HG02763 (cell line): ENCODE measurements at regions not wholly inside any gene's neighbourhood (a gene's known extent, or its start where the extent isn't known, plus 50 kb on each side); places are given as distances from the start of the nearest gene placed in this dataset.

ENCODE experiments used
- ATAC-seq: cut with Tn5 transposase; IDR thresholded peaks from one replicate; pipeline ENCODE4 v1.9.1; 2021; ENCODE audit warnings: mild to moderate bottlenecking, moderate library complexity; ENCODE audit not compliant: unreplicated experiment

DNA sequence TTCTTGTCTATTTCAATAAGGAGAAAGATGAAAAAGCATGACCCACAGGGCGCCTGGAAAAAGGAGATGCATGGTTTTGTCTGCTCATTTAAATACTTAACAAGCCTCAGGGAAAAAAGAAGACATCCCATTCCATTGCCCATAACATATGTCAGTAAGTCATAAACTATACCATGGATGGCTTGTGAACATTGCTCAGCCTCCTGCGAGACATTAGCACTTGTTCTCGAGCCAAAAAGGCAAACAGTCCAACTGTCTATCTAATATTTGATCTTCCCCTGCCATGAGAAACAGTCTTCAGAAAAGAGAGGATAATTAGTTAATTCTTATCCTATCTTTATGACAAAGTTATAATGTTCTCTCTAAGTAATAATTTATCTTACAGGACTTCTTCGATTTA, 527.4 kb downstream of the HACE1 start:
- no peak for ATAC-seq

DNA sequence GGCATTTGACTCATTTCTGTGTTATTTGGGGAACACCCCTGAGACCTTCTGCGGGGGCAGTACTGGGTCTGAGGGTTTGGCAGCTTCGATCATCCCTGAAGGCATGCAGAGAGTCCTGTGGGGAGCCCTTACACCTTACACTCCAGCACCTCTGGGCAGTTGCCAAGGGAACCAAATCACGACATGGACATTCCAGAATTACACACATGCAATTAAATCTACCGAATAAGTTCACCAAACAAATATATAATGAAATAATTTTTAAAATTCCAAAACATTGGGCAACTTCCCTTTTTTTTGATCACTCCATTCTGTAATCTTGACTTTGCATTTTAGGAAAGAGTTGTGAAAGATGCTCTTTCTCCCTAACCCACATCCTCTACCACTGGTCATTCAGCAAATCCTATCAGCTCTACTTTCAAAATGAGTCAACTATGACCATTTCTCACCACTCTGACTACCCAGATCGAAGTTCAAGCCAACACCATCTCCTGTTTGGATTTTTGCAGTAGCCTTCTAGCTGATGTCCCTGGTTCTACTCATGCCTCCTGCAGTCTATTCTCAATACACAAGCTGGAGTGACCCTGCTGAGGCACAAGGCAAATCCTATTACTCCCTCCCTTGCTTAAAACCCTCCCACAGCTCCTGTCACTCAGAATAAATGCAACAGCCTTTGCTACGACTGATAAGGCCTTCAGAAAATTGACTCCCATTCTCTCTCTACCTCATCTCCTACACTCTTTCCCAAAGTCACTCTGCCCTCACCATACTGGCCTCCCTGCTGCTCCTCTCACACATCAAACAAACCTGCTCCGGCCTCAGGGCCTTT, 533.3 kb downstream of the HACE1 start:
- ATAC-seq = peak; percentile 74

DNA sequence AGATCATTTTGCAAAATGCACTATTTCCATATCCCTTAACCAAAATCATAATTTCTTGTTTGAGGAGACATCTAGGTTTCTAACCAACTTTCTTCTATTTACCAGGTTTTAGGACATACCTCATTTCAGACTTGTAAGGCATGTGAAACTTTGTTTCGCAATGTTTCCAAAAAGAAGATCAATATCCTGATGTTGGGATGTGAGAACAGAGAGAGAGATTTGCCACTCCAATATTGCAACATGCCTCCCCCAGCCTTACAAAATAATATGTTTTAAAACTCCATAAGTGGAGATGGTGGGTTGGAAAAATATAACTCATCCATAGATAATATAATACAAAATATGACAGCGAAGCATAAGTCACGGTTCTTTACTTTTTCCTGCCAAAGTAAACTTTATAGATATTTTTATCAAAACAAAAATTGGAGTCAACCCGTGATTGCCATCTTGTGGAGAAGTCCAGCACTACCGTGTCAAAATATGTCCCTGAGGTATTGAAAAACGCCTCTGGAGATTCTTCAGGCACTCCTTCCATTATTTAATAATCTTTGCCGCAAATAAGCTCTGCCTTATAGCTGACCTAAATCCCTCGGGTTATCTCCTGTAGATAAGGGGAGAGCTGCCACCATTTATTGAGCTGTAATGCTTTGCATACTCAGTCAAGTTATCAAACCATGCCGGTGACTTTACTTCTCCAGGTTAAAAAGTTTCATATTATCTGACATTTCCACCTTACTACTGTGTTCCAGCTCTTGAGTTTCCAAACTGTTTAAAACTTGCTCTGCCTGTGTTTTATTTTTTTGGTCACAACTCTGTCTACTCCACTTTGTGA, 534.2 kb downstream of the HACE1 start:
- no peak for ATAC-seq

DNA sequence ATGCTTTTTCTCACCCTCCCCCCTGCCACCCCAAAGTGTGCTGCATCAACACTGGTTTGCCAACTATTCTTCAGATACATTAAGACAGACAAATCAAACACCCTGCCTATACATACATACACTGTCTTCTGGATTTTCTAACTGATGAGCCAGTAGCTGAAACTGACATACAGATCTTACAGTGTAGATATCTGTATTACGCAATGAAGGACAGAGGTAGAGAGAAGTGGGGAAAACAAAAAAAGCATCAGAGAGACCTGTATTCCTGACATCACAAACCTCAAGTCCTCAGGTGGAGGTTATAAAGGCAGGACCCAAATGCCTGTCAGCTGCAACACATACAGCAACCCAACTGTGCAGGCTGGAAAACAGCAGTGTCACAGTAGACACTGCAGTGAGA, 535.4 kb downstream of the HACE1 start:
- no peak for ATAC-seq

DNA sequence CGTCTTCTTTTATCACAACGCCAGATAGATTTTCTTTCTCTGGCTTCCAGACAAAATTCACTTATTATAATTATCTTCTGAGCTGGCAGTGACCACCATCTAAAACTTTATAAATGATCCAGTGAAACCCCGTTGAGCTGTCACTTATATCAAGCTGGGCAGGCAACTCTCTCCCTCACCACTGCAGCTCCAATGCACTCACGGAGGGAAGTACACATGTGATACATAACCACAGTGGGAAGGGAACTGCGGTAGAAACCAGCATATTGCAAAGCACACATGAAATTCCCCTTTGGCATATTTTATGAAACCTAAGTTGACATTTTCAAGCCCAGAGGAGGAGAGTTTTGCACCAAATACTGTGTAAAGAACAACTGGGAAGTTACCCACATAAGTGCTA, 536.9 kb downstream of the HACE1 start:
- ATAC-seq = no peak

DNA sequence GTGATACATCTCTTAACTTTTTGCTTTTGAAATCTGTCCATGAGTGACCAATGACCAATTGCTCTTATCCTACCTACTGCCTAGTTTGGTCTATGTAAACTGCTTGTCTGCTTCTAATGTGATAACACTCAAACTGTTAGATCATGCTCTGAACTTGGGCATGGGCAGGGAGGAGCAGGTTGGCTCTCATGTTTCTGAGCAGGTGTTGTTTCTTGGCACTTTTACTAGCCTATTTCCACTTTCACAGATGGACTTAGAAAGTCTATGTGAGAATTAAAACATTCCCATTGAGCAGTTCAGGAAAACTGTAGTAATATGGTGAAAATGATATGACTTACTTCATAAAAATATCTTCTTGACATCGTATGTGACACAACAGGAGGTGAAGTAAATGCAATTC, 538.4 kb downstream of the HACE1 start:
- ATAC-seq = no peak

DNA sequence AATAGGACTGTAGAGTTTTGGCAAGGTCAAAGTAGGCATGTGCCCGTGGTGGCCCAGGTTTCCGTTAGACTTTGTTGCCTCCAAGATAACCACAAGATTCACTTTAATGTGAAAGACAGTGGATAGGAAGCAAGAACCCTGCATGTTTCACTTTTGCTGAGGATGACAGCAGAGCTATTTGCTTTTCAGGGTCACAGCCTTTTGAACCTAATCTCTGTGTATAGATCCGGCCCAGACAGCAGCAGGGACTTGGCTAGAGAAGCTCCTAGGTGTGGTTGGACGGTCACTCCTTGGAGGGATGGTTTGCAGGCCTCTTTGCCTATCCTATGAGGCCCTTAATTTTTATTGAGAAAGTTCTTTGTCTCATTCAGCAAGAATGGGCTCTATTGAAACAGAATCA, 538.8 kb downstream of the HACE1 start:
- ATAC-seq = no peak

DNA sequence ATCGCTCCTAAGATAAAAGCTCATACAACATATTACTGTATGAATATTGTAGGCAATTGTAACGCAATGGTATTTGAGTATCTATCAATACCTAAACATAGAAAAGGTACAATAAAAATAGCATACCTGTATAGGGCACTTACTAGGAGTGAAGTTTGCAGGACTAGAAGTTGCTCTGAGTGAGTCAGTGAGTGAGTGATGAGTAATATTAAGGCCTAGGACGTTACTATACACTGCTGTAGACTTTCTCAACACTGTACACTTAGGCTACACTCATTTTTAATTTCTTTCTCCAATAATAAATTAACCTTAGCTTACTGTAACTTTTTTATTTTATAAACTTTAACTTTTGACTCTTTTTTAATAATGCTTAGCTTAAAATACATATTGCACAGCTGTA, 546.9 kb downstream of the HACE1 start:
- no peak for ATAC-seq

DNA sequence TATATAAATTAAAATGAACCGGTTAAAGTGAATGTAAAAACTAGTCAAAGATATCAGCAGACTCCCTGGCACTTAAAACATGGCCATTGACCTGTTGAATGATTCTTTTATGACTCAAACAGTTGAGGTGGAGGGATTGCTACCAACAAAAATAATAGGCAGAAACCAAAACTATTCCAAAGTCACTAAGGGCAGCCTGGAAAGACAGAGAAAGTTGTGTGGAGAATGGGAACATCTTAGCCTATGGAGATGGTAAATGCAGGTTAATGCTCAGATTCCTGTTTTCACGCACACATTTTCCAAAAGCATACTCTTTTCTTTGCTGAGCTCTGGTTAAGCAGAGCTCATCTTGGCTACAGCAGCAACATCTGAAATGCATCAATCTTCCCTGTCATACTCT, 553.5 kb downstream of the HACE1 start:
- no peak for ATAC-seq

DNA sequence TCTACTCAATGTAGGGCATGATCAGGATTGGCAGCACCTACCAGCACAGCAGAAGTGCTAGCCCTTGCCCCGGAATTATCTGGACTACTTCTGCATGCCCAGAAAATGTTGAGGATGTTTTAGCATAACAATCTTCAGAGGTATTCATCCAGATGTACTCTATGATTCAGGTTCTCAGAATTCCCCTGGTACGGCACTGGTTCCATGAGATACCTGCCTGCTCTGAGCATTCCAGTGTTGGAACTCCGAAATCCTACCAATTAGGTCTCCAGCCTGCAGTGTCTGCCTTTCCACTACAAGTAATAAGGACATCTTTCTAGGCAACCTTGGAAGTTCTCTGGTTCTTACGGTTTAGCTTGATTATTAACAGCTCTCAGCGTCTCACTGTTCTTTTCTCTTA, 554.5 kb downstream of the HACE1 start:
- ATAC-seq = no peak

DNA sequence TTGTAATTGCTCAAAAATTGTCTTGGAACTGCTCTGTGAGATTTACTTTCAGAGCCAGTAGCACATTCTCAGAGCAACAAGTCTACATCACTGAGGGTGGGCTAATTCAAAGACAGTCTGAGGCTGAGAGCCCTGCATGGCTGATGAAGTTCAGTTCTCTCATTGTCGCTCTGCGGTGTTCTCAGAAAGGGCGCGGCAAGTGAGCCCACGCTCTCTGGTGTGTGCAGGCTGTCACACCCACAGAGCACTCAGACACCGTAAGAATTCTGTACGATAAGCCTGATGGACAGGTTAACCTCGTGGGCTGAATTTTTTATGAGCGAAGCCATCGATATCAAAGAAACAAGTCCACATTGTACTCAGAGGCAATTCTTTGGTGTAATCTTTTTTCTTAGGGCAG, 557.8 kb downstream of the HACE1 start:
- no peak for ATAC-seq

DNA sequence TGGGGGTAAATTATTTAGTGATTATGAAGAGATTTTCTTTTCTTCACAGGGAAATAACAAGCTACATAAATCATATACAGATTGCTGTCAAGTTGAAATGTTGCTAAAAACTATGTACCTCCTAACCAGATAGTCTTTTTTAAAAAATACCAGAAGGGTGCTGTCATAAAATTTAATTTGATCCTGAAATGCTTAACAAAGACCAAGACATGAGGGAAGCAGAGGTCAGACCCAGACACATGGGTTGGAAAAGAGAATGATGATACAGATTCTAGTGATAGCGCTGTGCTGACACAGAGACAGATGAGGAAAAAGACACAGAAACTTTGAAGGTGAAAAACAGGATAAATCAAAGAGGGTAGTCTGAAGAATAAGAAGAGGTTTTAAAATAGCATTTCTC, 573.1 kb downstream of the HACE1 start:
- no peak for ATAC-seq

DNA sequence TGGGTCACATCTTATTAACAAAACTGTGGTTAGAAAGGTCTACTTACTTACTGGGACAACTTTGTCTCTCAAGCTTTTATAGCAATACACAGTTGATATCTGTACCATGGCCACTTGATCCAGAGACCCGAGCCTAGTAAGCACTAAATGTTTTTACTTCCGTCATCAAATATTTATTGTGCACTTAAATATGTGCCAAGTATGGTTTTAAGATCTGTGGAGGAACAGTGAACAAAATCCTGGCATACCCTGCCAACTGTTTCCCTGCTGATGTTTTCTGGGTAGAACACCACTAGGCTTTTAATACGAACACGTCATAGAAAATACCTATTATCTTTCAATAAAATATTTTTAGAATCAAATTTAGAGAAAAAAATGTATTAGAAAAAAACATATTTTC, 574.8 kb downstream of the HACE1 start:
- ATAC-seq = no peak

DNA sequence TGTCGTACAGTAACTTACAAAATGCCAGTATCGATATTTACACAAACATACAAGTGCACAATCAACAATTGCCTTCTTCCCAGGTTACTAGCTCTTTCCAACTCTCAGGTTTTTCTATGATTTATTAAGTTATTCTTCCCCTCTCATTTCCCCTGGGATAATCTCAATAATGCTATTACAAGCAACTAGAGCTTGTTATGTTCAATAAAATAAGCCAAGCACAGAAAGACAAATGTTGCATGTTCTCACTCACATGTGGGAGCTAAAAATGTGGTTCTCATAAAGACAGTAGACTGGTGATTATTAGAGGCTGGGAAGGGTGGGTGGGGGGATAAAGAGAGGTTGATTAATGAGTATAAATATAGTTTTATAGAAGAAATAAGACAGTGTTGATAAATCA, 577.1 kb downstream of the HACE1 start:
- ATAC-seq = no peak

DNA sequence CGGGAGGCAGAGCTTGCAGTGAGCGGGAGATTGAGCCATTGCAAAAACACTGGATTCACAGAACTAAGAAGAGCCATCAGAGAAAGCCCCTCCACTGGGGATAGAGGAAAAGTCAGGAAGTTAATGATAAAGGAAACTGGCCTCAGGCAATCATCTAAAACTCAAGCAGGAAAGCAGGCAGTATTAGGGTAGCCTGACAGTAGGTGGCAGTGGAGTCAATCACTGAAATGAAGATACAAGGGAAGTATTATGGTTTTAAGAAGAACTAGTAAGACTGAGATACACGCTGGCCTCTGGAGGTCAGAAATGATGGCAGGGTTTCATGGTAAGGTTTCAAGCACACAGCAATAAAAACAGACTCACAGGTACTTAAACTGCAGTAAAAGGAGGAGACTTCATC, 578.3 kb downstream of the HACE1 start:
- no peak for ATAC-seq

DNA sequence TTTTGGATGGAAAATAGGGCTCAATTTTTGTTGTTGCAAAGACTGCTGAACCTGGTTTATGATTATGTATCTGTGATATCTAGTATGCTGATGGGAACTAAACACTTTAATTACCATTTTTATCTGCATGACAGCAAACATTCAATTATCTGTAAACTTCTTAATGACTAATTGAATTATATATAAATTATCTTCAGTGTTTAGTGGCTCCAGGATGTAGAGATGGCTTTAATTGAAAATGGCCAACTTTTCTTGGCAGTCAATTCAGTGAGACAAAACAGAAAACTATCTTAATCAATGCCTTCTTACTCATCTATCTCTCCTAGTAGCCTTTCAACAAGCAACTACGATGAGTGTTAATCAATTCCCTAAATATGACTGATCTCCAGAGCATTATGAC, 591.3 kb downstream of the HACE1 start:
- ATAC-seq = no peak

DNA sequence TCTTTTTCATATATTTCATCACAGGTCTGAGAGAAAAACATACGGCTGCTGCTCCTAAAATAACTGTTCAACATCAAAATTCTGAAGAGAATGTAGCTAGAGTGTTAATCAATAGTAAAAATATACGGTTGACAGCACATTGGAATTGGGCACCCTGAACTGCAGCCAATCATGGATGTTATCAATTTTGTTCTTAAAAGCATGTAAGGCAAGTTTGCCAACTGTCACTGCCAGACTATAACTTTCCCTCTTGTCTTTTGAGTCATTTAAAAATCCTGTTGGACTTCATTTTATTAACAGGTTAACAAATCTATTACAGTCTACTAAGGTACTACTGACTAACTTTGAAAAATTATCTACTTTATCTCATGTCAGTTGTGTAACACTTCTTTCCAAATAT, 592.8 kb downstream of the HACE1 start:
- no peak for ATAC-seq

DNA sequence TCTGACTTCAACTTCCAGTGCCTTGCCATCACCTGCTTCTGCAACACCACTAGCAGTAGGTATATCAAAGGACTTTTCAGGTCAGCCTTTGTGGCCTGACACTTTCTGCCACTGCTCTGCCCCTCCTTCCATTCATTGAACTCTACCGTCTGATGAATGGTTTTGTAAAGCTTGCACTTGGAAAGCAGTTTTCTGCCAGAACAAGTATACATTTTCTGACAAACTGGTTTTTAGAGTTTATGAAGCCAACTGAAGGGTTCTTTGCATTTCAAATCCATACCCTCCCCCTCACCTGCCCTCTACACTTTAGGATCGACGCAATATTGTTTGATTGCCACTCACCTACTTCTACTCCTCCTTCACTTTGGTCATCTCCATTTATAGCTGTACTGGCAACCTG, 603.1 kb downstream of the HACE1 start:
- ATAC-seq = no peak

DNA sequence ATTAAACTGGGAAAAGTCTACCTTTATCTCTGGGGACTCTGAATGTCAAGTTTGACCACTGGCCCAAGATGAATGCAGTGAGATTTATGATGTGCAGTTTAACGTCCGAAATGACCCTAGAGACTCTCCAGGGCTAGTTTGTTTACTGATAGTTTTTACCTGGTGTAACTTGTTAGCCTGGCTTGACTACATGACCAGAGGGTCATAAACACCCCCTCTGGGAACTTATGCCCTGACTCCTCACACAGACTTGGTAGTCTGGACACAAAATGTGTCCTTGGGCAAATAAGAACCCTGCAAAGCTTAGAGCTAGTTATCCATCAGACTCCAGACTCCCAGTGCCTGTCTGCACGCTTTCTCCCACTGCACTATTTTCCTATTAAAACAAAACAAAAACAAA, 606.5 kb downstream of the HACE1 start:
- no peak for ATAC-seq

DNA sequence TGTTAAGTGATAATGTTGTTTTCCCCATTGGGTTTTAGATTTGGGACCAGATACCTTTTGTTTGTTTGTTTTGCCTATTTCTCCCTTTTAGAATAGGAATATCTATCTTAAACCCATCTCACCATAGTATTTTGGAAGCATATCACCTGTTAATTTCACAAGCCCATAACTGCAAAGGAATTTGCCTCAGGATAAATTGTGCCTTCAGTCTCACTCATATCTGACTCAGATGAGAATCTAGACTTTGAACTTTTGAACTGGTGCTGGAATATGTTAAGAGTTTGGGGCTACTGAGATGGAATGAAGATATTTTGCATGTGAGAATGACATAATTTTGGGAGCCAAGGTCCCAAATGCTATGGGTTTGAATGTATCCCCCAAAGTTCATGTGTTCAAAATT, 607.4 kb downstream of the HACE1 start:
- ATAC-seq = no peak

DNA sequence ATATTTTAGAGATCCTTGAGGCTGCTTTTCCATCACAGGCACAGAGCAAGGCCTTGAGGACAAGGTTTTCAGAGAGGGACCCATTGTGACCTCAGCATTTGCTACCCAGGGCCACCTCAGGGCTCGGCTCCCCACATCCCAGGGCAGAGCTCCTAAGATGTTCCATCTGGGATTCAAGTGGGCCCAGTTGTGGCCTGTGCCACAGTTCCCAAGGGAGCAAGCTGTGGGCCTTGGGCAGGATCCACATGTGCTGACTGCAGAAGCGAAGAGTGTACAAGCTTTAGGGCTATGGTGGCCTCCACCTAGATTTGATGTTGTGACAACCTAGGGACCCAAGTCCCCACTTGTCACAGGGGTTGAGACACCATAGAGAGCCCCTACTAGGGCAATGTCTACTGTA, 608.1 kb downstream of the HACE1 start:
- no peak for ATAC-seq

DNA sequence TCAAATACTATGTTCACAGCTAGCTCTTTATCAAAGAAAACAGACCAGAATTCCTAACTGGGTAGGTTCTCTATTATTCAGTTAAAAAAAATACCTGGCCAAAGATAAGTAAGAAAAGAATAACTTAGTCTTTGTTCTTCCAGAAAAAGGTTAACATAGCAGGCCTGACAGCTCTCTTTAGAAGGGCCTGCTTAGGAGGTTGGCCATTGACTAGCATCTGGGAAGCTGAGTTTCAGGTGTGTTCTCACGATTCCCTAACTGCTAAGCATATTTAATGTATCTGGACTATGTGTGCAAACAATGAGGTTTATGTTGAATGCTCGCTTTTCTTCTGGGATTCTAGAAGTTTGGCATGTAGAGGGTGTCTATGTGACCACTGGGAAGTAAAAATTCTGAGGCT, 618.9 kb downstream of the HACE1 start:
- no peak for ATAC-seq
